ENCODE measurements at regions not wholly inside any gene's neighbourhood (a gene's known extent, or its start where the extent isn't known, plus 50 kb on each side); places are given as distances from the start of the nearest gene placed in this dataset.

- Histone ChIP-seq H4K20me1 (replicated peaks; ENCODE audit: insufficient read depth) (no peaks in the 10 kb centered on the region), H2AFZ (peak overlapping the region; percentile 64; the same call in 1 of the 2 replicates), H3K4me2 (no peak overlapping the region), H3K36me3 (ENCODE audit: insufficient read depth) (no peaks in the 10 kb centered on the region), H3K4me3 (no peak overlapping the region), H3F3A (replicated peaks; ENCODE audit: low read depth) (no peaks in the 10 kb centered on the region), H3K27ac (ENCODE audit: low read depth) (no peak overlapping the region), H3K9me2 (ENCODE audit: insufficient read depth) (no peaks in the 10 kb centered on the region), H3K27me3 (ENCODE audit: insufficient read depth) (no peaks in the 10 kb centered on the region), H3K4me1 (ENCODE audit: insufficient read depth) (no peaks in the 10 kb centered on the region), H3K79me2 (replicated peaks; ENCODE audit: insufficient read depth) (no peaks in the 10 kb centered on the region)
- no peaks in the 10 kb centered on the region for H3K36me3 Mint-ChIP-seq (ENCODE audit: low read depth)
- H3K4me1 Mint-ChIP-seq: no peaks in the 10 kb centered on the region
- no peak overlapping the region for H3K27ac Mint-ChIP-seq
- no peak for DNase-seq (ENCODE audit: low spot score)
- no peaks in the 10 kb centered on the region for H3K9me3 Mint-ChIP-seq
- H3K27me3 Mint-ChIP-seq (ENCODE audit: insufficient read depth, low read depth, poor library complexity): no peaks in the 10 kb centered on the region
- no peak overlapping the region for H3K4me3 Mint-ChIP-seq
- no peak for ATAC-seq
- TF ChIP-seq ETS1 (IDR thresholded peaks at IDR 0.05) (no peak), STAT1 (IDR thresholded peaks at IDR 0.05; ENCODE audit: unreplicated experiment) (no peak), EZH2phosphoT487 (IDR thresholded peaks at IDR 0.05; ENCODE audit: unreplicated experiment) (no peak), ZNF114 (CRISPR knock-in tag; IDR thresholded peaks at IDR 0.05) (no peak), REST (IDR thresholded peaks at IDR 0.05; ENCODE audit: unreplicated experiment) (no peak), ZNF331 (CRISPR knock-in tag; IDR thresholded peaks at IDR 0.05; ENCODE audit: low read depth) (no peak), ZNF462 (CRISPR knock-in tag; IDR thresholded peaks at IDR 0.05) (no peak), JUNB (IDR thresholded peaks at IDR 0.05; ENCODE audit: unreplicated experiment) (no peak), POLR2AphosphoS5 (IDR thresholded peaks at IDR 0.05; ENCODE audit: low read depth) (no peak), CTCF (conservative IDR thresholded peaks at IDR 0.05; ENCODE audit: low read depth in 2 of 2) (no peak), CREB1 (CRISPR knock-in tag; IDR thresholded peaks at IDR 0.05; ENCODE audit: low read depth) (no peak), EZH2 (IDR thresholded peaks at IDR 0.05; ENCODE audit: low read depth, unreplicated experiment) (no peak), NANOG (IDR thresholded peaks at IDR 0.05; ENCODE audit: borderline replicate concordance) (no peak)
Observed at GRCh38 chr5:117551236-117551635, 976.6 kb upstream of the SEMA6A start.

Measured in GM23338 (cell line).